Lower leg skin (tissue), 4 donors: ENCODE measurements at regions not wholly inside any gene's neighbourhood (a gene's known extent, or its start where the extent isn't known, plus 50 kb on each side); places are given as distances from the start of the nearest gene placed in this dataset.

Experiments used
- DNase-seq, 2 donors: peaks; one replicate each; pipeline ENCODE4 v3.0.0-alpha.2; 2019; ENCODE audit warnings: low spot score in 2 of 2
- H3K4me3 ChIP-seq: fragments of 200-600 bp; sonication (generic); 2 replicates; pipeline ENCODE4 v1.5.1; 2017; ENCODE audit warnings: mild to moderate bottlenecking, low read depth; ENCODE audit not compliant: poor library complexity, severe bottlenecking
- CTCF ChIP-seq, 3 donors: fragments of 450-650 bp; IDR thresholded peaks; one replicate each; pipeline ENCODE4 v1.5.1; 2016; ENCODE audit warnings: antibody characterized with exemption in 3 of 3, mild to moderate bottlenecking in 3 of 3, moderate library complexity in 2 of 3
- POLR2A ChIP-seq, 2 donors: fragments of 450-650 bp; IDR thresholded peaks; one replicate each; pipeline ENCODE4 v1.6.1; 2016 to 2017; ENCODE audit warnings: antibody characterized with exemption in 2 of 2, mild to moderate bottlenecking in 1 of 2, moderate library complexity in 1 of 2
- WGBS, 2 donors: methylation state at CpG; one replicate each; pipeline ENCODE4 v1.1.5; 2018; 5-methylcytosine and 5-hydroxymethylcytosine counted together
- intact Hi-C: fragments of 100-400 bp; cut with DNase I; formaldehyde crosslinking; loops from one replicate; pipeline ENCODE4 v1.15.0; 2023; ENCODE audit warnings: low total_unique reads

DNA sequence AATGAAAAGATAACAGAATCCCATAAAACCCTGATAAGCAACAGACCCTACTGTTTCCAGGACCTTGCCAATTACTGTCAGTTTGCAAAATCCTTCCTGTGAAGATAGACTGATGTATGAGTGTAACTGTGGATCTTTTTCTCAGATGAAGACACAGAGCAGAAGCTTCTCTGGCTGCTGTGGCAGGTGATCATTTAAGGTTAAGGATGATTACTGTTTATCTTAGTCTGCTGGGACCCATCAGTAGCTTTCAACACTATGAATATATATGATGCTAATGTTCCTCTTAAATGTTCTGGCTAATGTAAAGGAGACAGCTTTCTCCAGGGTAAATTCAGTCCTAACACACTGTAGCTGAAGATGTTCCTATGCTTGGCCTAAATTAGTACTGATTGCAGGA is 56.0 kb upstream of the CTTNBP2 start:
- intact Hi-C loops: no loop called here
- DNase-seq: no peak
- H3K4me3 ChIP-seq: no peak overlapping the region
- TF ChIP-seq CTCF (IDR thresholded peaks at IDR 0.05) (no peak), POLR2A (IDR thresholded peaks at IDR 0.05) (no peak)

GRCh38 chr7:117931314-117931713 is 58.1 kb upstream of the CTTNBP2 start:
- no peak for DNase-seq
- intact Hi-C loops: no loop called here
- no peak overlapping the region for H3K4me3 ChIP-seq
- WGBS, 2 donors: 83% methylated on average over 5 of the region's 5 CpGs
- TF ChIP-seq POLR2A (IDR thresholded peaks at IDR 0.05): no peak
- no peak for TF ChIP-seq CTCF (IDR thresholded peaks at IDR 0.05)

DNA sequence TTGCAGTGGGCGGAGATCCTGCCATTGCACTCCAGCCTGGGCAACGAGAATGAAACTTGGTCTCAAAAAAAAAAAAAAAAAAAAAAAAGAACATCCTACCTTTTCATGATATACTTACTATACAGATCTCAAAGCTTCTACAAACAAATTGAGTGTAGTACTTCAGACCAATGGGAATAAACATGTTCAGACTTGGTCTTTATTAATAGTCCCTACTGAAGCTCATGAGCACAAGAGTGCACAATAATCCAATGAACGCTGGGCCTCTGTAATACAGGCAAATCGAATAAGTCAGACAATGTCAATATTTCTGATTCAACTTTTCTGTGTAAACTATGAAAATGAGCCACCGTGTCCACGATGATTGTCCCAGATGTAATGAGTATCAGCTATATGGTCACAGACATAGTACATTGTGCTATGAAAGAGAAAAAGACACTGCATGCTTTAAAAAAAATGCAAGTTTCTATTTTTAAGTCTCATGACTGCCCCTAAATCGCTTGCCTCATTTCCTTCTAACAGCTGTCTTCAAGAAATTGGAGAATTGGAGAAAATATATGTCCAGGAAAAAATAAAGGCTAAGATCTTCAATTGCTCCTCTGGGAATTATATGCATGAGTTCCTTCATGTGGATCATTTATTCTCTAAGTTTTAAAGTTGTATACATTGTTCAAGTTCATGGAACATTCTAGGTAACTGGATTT is 64.0 kb upstream of the CTTNBP2 start:
- TF ChIP-seq CTCF (IDR thresholded peaks at IDR 0.05): no peak
- TF ChIP-seq POLR2A (IDR thresholded peaks at IDR 0.05): no peak
- DNase-seq: no peak
- intact Hi-C loops: no loop called here
- 71 to 72% methylated on average over 7 of the region's 7 CpGs for WGBS, 2 donors
- no peak overlapping the region for H3K4me3 ChIP-seq

DNA sequence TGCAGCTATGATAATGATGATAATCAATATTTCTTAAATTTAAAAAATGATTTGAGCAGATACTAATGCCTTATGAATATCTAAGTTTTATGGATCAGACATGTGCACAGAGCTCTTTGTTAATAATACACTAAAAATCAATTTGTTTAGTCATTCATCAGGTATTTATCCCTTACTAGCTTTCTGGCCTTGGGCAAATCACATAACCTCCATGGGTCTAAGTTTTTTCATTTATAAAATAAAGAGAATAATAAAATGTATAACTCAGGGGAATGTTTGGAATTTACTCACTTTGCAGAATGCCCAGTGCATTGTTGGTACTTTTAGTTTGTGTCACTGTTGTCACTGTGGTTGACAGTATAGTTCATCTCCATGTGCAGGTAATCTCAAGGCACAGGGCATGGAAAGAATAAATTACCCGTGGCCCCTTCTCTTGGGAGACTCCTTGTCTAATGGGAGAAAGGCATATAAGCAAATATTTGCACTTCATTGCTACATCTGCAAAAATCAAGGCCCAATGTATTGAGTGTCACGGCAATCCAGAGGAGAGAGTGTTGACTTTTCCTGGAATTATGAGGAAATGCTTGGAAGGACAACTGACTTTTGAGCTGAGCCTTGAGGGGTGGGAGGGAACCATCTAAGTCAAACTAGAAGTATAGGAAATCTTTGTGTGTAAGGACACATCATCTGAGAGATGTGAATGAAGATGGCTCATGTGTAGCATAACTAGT is 64.7 kb upstream of the CTTNBP2 start:
- no peak for DNase-seq
- intact Hi-C loops: no loop called here
- TF ChIP-seq CTCF (IDR thresholded peaks at IDR 0.05) (no peak), POLR2A (IDR thresholded peaks at IDR 0.05) (no peak)
- H3K4me3 ChIP-seq: no peak overlapping the region
- 72 to 78% methylated on average over 2 of the region's 2 CpGs for WGBS, 2 donors

DNA sequence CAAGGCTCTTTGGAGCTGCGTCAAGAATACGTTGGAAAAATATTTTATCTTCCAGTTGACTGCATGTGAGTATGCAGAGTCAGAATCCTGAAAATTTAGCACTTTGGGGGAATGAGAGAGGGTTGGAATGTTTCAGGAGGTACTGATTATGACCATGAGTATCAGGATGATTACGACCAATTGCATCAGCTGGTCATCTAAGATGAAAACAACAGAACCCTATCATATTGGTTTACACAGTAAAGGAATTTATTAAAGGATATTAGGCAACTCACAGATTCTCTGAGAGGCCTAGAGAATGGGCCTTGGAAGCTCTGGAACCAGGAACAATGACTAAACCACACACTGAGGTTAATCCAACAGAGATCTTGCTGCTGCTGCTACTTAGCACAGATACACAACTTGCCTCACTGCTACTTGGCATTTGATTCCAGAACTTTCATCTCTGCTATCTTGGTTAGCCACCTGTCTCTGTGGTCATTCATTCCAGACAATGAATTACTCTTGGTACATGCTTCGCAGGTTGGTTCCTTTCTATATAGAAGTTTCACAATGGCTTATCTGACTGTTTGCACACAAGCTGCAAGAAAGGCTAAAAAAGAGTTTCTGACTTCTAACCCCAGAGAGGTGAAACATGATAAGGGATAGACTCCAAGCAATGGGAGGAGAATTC is 68.0 kb upstream of the CTTNBP2 start:
- TF ChIP-seq POLR2A (IDR thresholded peaks at IDR 0.05) (no peak), CTCF (IDR thresholded peaks at IDR 0.05) (no peak)
- H3K4me3 ChIP-seq: no peak overlapping the region
- intact Hi-C loops: no loop called here
- DNase-seq: no peak
- 81 to 83% methylated on average over 4 of the region's 4 CpGs for WGBS, 2 donors
